Prostate gland (tissue), 2 donors: ENCODE measurements at regions not wholly inside any gene's neighbourhood (a gene's known extent, or its start where the extent isn't known, plus 50 kb on each side); places are given as distances from the start of the nearest gene placed in this dataset.

ENCODE experiments used
- POLR2A ChIP-seq: fragments of 450-650 bp; IDR thresholded peaks from one replicate; pipeline ENCODE4 v1.6.1; 2016; ENCODE audit warnings: antibody characterized with exemption, mild to moderate bottlenecking
- POLR2AphosphoS5 ChIP-seq: sonication (generic); formaldehyde crosslinking; IDR thresholded peaks from one replicate; pipeline ENCODE4 v1.6.1; 2017; ENCODE audit warnings: antibody characterized with exemption
- TF ChIP-seq, protein P1 (sequence below), 4 experiments: fragments of 200-600 bp in 2 of 4; fragments of 450-650 bp in 2 of 4; sonication (generic) in 2 of 4; IDR thresholded peaks; 1 replicate in 3 of 4; 2 replicates in 1 of 4; pipeline ENCODE4 v1.5.1; 2016 to 2019; ENCODE audit warnings: antibody characterized with exemption in 4 of 4, mild to moderate bottlenecking in 2 of 4, moderate library complexity in 2 of 4

DNA sequence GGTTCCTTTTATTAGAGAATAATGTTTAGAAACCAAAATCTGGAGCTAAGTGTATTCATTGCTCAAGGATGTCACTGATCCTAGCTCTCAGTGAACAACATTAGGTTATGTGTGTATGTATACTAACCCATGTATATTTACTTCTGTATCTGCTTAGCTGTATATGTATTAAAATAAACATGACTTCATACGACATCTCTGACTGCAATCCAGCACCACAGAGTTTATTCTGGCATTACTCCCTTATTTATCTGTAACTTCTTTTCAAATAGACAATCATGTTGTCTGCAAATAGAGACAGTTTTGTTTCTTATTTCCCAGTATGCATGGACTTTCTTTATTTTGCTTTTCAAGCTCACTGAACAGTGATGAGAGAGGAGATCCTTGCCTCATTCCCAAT is 441.0 kb upstream of the NFE2L3 start:
- TF ChIP-seq, protein P1, sequence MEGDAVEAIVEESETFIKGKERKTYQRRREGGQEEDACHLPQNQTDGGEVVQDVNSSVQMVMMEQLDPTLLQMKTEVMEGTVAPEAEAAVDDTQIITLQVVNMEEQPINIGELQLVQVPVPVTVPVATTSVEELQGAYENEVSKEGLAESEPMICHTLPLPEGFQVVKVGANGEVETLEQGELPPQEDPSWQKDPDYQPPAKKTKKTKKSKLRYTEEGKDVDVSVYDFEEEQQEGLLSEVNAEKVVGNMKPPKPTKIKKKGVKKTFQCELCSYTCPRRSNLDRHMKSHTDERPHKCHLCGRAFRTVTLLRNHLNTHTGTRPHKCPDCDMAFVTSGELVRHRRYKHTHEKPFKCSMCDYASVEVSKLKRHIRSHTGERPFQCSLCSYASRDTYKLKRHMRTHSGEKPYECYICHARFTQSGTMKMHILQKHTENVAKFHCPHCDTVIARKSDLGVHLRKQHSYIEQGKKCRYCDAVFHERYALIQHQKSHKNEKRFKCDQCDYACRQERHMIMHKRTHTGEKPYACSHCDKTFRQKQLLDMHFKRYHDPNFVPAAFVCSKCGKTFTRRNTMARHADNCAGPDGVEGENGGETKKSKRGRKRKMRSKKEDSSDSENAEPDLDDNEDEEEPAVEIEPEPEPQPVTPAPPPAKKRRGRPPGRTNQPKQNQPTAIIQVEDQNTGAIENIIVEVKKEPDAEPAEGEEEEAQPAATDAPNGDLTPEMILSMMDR (IDR thresholded peaks at IDR 0.05) = no peak
- TF ChIP-seq POLR2A (no peak), POLR2AphosphoS5 (peak; percentile 24)
